GM19372 (cell line): ENCODE measurements at regions not wholly inside any gene's neighbourhood (a gene's known extent, or its start where the extent isn't known, plus 50 kb on each side); places are given as distances from the start of the nearest gene placed in this dataset.
"Not testable (repeated sequence)": the region's sequence is repeated elsewhere in the genome, so short reads cannot be mapped to it uniquely, and the experiment has no call there.

Experiments
- ATAC-seq: cut with Tn5 transposase; IDR thresholded peaks from one replicate; pipeline ENCODE4 v1.9.1; 2021; ENCODE audit warnings: mild to moderate bottlenecking, low read depth, moderate library complexity; ENCODE audit not compliant: unreplicated experiment

- ATAC-seq: no peak
Observed at GRCh38 chr5:39689919-39690318, 265.1 kb upstream of the DAB2 start.

GRCh38 chr5:39687924-39688323 lies 263.1 kb upstream of the DAB2 start:
- ATAC-seq: not testable (repeated sequence)

GRCh38 chr5:39680213-39680612 lies 255.4 kb upstream of the DAB2 start:
- no peak for ATAC-seq

GRCh38 chr5:39678534-39678933 lies 253.8 kb upstream of the DAB2 start:
- ATAC-seq: no peak

- no peak for ATAC-seq
Observed at GRCh38 chr5:39675676-39676075, 250.9 kb upstream of the DAB2 start.

- no peak for ATAC-seq
Observed at GRCh38 chr5:39674209-39675082, 249.7 kb upstream of the DAB2 start.

- no peak for ATAC-seq
Observed at GRCh38 chr5:39671561-39671961, 246.8 kb upstream of the DAB2 start.

GRCh38 chr5:39670955-39671354 lies 246.2 kb upstream of the DAB2 start:
- ATAC-seq: no peak

GRCh38 chr5:39670391-39670790 lies 245.6 kb upstream of the DAB2 start:
- ATAC-seq: no peak

- ATAC-seq: no peak
Observed at GRCh38 chr5:39668980-39669379, 244.2 kb upstream of the DAB2 start.

- no peak for ATAC-seq
Observed at GRCh38 chr5:39665328-39665727, 240.5 kb upstream of the DAB2 start.

GRCh38 chr5:39662945-39663344 lies 238.2 kb upstream of the DAB2 start:
- ATAC-seq: no peak

- ATAC-seq: no peak
Observed at GRCh38 chr5:39661026-39661779, 236.4 kb upstream of the DAB2 start.

- no peak for ATAC-seq
Observed at GRCh38 chr5:39660020-39660419, 235.2 kb upstream of the DAB2 start.

GRCh38 chr5:39658866-39659265 lies 234.1 kb upstream of the DAB2 start:
- ATAC-seq: no peak

GRCh38 chr5:39657943-39658342 lies 233.2 kb upstream of the DAB2 start:
- no peak for ATAC-seq

- ATAC-seq: no peak
Observed at GRCh38 chr5:39656600-39656999, 231.8 kb upstream of the DAB2 start.

- no peak for ATAC-seq
Observed at GRCh38 chr5:39654715-39655114, 229.9 kb upstream of the DAB2 start.

- not testable (repeated sequence) for ATAC-seq
Observed at GRCh38 chr5:39652481-39652880, 227.7 kb upstream of the DAB2 start.

GRCh38 chr5:39652036-39652435 lies 227.3 kb upstream of the DAB2 start:
- ATAC-seq: no peak

GRCh38 chr5:39650008-39650762 lies 225.4 kb upstream of the DAB2 start:
- ATAC-seq: no peak
